HG03139 (cell line): ENCODE measurements at regions not wholly inside any gene's neighbourhood (a gene's known extent, or its start where the extent isn't known, plus 50 kb on each side); places are given as distances from the start of the nearest gene placed in this dataset.
"Not testable (repeated sequence)": the region's sequence is repeated elsewhere in the genome, so short reads cannot be mapped to it uniquely, and the experiment has no call there.

Source experiments
- ATAC-seq: cut with Tn5 transposase; IDR thresholded peaks from one replicate; pipeline ENCODE4 v1.9.1; 2021; ENCODE audit not compliant: unreplicated experiment

DNA sequence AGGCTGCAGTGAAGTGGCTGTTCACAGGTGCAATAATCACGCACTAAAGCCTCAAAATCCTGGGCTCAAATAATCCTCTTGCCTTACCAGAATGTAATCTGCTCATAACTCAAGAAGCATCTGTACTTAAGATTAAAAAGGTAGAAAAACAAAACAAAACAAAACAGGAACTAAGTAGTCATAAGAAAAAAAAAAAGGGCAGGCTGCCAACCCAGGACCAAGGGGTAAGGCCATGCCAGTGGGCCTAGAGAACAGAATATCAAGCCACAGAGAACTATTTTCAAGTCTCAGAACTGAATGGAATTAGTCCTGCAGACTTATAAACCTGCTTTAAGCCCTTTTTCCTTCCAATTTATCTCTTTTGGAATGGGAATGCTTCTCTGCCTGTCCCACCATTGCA lies 64.8 kb upstream of the TBC1D3K start:
- ATAC-seq: no peak

DNA sequence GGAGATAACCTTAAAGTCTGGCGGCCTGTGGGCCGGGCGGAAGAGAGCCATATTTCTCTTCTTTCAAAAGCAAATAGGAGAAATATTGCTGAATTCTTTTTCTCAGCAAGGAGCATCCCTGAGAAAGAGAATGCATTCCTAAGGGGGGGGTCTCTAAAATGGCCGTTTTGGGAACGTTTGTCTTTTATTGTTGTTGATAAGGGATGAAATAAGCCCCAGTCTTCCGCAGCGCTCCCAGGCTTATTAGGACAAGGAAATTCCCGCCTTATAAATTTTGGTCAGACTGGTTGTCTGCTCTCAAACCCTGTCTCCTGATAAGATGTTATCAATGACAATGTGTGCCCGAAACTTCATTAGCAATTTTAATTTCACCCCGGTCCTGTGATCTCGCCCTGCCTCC lies 65.8 kb upstream of the TBC1D3K start:
- ATAC-seq: not testable (repeated sequence)

DNA sequence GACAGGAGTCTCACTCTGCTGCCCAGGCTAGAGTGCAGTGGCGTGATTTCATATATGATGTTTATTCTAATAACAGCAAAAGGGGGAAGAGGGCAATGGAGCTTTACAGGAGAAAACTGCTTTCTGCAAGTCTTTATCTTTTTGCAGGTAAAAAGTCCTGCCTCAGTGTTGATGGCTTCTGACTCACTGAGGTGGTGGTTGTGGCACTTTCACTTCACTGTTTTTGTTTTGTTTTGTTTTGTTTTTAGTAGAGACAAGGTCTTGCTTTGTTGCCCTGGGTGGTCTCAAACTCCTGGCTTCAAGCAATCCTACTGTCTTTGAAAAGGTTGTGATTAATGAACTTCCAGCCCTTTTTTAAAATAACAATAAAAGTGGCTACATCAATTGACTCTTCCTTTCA lies 68.0 kb upstream of the TBC1D3K start:
- ATAC-seq: no peak

DNA sequence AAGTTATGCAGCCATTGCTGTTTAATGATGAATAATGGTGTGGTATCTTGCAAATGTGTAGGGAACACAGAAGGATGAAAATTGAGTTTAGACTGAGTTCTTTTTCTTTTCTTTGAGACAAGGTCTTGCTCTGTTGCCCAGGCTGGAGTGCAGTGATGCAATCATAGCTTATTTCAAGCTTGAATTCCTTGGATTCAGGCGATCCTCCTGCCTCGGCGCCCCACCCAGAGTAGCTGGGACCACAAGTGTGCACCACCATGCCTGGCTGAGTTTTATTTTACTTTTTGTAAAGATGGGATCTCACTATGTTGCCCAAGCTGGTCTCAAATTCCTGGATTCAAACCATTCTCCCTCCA lies 74.6 kb upstream of the TBC1D3K start:
- no peak for ATAC-seq

DNA sequence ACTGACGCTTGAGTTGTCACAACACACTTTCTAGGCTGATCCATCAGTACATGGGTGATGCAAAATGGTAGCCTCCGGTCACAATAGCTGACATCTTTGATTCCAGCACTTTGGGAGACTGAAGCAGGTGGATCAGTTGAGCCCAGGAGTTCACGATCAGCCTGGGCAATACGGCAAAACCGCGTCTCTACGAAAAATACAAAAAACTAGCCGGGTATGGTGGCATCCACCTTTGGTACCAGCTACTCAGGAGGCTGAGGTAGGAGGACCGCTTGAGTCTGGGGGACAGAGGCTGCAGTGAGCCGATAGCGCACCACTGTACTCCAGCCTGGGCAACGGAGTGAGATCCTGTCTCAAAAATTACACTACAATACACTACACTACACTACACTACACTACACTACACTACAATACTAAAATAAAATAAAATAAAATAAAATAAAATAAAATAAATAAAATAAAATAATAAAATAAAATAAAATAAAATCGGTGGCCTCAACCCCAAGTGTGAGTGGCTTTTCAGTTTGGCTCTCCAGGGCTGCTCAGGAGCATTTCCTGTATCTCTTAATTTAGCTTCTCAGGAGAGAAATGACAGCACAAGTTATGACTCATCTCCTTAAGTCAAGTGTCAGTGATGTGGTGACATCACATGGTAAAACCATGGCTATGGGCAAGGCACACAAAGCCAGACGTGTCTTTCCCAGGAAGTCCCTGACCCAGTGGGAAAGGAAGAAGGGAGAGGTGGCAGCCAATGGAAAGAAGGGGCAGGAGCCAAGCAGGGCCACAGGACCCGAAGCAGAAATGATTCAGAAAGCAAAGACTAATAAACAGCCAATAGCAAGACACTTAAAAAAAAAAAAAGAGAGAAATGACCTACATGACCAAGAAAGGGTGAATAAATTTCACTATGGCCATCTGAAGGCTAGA lies 75.3 kb upstream of the TBC1D3K start:
- ATAC-seq: no peak

DNA sequence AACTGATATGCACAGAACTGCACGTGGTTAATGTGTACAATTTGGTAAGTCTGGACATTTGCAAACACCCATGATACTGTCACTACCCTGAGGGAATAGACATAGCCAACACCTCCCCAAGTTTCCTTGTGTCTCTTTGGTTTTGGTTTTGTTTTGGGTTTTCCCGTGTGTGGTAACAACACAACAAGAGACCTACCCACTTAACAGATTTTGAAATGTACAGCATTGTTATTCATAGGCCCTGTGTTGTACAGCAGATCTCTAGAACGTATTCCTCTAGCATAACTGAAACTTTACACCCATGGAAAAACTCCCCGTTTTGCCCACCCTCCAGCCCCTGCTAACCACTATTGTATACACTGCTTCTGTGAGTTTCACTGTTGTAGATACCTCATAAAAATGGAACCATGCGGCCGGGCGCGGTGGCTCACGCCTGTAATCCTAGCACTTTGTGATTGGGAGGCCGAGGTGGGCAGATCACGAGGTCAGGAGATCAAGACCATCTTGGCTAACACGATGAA lies 76.3 kb upstream of the TBC1D3K start:
- ATAC-seq: no peak

DNA sequence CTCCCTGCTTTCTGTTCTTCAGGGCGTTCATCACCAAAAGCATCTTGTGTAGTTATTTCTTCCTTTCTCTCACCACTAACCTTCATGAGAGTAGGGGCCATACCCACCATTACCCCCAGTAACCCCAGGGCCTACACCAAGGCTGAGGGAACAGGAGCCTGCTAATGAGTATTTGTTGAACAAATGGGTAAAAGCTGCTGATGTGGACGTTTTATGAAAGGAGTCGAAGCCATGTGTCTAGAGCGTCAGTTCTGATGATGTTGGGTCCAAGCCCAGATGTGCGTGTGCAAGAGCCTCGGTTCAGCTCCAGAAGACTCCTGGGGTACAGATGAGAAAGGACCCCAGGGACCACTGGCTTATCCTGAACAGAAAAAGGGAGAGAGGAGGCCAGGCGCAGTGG lies 77.1 kb upstream of the TBC1D3K start:
- no peak for ATAC-seq

DNA sequence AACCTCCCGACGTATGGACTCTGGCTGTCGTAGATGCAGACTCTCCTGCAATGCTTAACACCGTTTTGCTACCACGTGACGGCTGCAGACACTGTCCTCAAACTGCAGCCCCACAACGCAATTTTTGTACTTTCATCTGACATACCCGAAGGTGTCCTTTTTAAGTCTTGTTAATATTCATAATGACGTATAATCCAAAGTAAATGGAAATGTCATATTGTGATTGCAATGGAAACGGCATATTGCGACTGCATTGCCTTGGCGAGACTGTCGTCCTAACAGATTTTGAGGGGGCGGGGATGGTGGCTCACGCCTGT lies 79.3 kb upstream of the TBC1D3K start:
- ATAC-seq: no peak

DNA sequence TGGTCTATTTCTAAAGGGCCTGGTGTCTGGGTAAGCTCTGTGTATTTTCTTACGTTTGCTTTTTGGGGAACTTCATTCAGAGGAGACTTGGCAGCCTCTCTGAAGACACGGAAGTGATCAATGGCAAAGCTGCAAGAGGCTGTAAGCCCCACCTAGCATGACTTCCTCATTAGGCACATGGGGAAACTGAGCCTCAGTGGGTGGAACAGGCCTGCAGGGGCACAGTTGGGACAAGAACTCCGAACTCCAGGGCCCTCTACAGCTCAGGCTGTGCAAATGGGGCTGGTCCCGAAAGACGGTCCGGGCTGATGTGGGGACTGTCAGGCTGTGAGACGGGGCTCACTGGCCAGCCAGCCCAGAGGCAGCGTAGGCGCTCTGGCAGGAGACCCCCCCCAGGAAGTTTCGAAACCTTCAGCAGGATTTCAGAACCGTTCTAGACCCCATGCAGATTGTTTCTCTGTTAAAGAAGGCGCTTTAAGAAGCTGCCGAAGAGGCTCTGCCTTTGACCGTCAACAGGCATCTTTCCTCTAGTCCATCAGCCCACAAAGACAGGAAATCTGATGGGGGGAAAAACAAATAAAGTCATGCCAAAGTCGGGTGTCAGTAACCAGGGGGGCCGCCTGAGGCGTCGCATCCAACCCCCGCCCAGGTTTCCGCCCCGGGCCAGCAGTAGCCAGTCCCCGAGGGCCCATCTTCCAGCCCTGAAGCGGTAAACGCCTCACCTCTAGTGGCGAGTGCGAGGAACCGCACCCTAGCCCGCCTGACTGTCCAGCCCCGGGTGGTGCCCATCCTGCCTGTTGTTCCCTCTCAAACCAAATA lies 79.8 kb upstream of the TBC1D3K start:
- ATAC-seq: no peak

DNA sequence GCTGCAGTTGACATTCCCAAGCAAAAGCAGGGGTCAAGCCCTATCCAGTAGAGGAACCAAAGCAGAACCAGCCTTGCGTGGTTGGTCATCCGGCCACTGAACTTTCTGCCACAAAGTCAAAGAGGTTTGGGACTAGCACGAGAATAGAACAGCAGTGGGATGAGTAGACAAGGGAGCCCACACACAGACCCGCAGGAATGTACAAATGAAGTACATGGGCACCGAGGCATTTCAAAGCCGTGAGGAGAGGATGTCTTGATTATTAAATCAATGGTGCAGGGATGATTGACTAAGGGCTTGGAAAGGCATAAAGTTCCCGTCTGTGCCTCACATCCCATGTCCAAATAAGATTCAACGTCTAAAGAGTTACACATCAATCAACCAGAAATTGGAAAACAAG lies 81.8 kb upstream of the TBC1D3K start:
- ATAC-seq: no peak

DNA sequence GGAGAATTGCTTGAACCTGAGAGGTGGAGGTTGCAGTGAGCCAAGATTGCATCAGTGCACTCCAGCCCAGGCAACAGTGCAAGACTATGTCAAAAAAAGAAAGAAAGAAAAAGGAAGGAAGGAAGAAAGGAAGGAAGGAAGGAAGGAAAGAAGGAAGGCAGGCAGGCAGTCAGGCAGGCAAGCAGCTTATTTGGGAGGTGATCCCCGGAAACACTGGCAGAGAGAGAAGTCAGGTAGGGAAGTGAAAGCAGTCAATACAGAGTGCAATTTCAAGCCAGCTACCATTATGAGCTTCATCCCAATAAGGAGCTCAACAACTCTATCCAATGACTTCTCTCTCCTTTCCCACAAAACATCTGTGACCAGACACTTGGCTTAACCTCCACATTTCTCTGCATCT lies 83.0 kb upstream of the TBC1D3K start:
- no peak for ATAC-seq

DNA sequence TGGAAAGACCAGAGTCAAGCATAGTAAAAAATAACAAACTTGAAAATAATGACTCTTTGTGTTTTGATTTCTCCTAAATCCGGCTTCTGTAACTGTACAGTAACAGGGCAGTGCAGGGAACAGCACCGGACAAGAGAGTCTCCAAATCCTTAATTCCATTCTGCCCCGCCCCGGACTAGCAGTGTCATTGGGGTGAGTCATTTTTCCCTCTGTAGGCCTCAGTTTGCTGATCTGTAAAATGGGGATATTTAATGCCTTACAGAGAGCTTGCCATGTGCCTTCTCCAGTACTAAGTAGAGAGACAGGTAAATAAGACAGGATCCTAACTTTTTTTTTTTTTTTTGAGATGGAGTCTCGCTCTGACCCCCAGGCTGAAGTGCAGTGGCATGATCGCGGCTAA lies 83.6 kb upstream of the TBC1D3K start:
- no peak for ATAC-seq

DNA sequence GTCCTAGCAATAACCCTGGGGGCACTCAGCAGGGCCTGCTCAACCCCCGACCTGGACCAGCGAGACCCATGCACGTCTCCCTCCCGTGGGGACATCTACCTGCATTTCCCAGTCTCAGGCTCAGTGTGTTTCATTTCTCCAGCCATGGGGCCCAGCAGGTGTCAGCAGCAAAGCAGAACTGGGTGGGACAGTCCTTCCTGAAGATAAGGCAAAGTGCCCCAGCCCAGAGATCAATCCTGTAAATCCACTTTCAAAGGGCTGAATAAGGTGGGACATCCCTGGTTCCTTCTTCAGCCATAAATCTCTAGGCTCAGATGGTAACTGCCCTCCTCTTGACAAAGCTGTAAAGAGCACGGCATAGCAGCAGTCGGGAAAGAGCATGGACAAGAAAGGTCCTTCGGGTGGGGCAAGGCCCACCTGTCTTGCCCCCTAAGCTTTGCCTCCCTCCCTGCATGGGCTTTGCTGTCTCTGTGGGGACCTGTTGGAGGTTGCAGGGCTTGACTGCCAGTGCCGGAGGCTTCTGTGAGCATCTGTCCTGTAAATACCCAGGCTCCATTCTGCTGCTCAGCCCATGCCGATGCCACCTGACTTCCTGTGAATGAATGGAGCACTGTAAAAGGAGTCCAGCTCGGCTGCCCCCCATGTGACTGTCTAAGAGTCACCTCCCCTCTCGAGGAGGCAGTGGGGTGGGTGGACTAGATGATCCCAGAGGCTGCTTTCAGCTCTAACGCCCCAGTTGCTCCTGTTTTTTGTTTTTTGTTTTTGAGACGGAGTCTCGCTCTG lies 84.8 kb upstream of the TBC1D3K start:
- no peak for ATAC-seq

DNA sequence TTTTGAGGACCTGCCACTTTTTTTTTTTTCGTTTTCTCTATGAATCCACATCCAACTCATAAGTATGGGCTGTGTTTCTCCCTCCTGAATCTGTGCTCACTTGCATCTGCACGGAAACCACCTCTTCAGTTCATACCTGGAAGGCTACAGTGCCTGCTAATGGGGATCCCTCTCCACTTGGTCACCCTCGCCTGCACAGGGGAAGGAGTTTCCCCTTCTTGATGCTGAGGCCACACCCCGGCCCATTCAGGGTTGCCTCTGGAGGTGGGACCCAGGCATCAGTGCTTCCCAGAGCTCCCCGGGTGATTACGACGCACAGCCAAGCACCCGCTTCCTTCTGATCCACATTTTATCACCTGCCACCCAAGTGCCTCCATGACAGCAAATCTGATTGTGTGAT lies 85.9 kb upstream of the TBC1D3K start:
- ATAC-seq: no peak

DNA sequence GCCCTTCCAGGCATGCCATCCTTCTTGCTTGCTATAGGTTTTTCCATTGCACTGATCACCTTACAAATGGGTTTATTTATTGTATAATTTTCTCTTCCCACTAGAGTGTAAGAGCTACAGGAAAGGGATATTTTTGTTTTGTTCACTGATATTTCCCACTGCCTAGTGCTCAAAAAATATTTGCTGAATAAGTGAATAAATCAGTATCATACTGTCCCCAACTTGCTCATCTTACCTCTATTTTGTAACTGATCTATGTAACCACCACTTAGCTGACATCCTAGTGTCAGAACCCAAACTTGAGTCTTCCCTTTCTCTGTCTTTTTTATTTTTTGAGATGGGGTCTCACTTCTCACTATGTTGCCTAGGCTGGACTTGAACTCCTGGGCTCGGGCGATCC lies 87.6 kb upstream of the TBC1D3K start:
- no peak for ATAC-seq

DNA sequence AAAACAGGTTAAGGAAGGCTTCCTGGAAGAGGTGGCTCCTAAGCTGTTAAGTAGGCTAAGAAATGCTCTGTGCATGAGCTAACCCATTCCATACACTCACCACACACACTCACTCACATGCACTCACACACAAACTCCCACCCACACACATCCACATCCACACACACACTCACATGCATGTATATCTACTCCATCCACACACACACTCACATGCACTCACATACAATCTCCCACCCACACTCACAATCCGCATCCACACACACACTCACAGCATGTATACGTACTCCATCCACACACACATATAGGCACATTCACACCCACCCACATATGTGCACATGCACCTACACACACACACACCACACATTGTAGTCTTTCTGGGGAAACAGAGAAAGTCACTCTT lies 89.3 kb upstream of the HNF1B start:
- ATAC-seq: no peak

DNA sequence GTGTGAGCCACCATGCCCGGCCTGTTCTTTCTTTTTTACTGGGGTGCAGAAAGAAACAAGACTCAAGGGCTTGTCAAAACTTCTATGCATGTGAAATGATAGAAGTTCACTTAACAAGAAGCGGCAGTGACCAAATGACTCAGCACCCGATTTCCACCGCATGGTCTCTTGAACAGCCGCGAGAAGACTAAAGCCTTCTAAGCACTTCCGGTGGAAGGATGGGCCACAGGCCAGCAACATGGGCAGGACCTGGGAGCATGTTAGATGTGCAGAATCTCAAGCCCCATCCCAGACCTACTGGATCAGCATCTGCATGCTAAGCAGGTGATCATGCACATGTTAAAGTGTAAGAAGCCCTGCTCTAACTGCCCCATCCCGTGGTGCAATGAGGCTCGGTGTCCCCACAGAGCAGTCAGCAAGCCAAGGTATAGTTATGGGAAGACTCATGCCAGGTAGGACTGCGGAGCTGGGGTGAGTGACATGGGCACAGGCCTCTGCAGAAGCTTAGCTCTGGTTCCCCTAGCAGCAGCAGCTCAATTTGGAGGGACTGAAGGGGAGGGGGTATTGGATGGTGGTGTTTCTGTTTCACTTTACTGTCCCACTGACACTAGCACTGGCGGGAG lies 88.5 kb upstream of the HNF1B start:
- ATAC-seq: no peak

DNA sequence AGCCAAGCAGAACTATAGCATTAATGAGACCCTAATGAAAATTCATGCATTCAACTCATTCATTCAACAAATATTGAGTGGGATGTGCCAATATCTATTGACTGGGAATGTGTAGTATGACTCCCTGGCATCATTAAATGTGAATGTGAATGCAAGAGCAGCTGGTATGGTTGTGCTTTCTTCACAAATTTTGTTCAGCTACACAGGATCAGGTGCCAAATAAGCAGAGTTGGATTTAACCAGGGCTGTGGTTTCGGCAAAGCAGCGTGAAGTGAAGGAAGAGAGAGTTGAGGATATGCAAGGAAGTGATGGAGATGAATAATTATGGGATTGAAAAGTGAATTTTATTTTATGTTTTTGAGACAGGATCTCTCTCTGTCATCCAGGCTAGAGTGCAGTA lies 87.1 kb upstream of the HNF1B start:
- no peak for ATAC-seq

DNA sequence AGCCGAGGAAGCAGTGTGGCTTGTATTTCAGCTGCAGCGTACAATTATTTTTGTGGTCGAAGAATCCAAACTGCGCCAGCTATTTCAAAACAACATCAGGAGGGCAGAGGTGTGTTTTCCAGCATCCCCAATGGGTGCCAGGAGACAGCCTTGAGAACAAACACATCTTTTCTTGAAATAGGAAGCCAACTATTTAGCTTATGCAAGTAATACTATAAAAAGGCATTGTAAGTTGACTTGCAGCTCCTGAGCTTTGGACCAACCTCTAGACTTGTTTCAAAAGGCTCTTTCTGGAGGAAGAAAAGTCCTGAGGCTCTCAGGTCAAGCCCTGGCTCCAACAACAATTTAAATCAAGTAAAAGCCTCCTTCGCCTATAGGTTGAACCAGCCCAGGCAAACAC lies 86.6 kb upstream of the HNF1B start:
- no peak for ATAC-seq

DNA sequence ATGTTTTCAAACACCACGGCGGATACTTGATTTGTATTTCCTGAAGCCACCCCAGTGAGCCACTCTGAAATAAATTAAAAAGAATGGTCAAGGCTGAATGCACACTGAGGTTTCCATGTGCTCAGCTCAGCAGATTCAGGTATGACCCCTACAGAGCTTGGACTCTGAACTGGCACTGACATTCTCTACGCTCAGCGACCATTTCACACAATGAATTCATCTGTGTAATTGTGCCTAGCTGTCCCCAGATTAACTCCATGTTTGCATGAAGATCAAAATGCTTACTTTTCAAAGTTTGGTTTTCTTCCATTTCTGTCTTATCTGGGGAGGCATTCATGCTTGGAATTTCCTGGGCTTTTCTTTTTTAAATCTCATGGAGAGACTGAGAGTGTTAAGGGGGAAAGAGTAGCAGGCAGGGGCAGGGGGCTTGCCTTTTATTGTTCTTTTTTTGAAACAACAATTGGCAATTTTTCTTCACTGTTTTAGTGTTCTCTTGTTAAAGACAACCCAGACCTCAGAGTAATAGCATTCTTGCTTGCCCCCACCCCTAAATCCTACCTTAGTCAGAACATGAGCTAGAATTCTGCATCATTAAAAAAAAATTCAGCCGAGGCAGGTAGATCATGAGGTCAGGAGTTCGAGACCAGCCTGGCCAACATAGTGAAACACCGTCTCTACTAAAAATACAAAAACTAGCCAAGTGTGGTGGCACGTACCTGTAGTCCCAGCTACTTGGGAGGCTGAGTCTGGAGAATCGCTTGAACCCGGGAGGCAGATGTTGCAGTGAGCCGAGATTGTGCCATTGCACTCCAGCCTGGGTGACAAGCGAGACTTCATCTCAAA lies 85.5 kb upstream of the HNF1B start:
- peak; percentile 42 for ATAC-seq
